ENCODE measurements at regions not wholly inside any gene's neighbourhood (a gene's known extent, or its start where the extent isn't known, plus 50 kb on each side); places are given as distances from the start of the nearest gene placed in this dataset.
"Not testable (repeated sequence)": the region's sequence is repeated elsewhere in the genome, so short reads cannot be mapped to it uniquely, and the experiment has no call there.

GRCh38 chr5:93682471-93683404, 58.7 kb downstream of the POU5F2 start:
- H3K4me1 Mint-ChIP-seq (ENCODE audit: low read depth); H3K4me3 Mint-ChIP-seq; H3K27me3 Mint-ChIP-seq; intact Hi-C loops (cut with micrococcal nuclease); H3K27ac Mint-ChIP-seq; H3K9me3 Mint-ChIP-seq; CTCF ChIA-PET; DNase-seq: not testable (repeated sequence)
- POLR2A ChIA-PET, result interaction anchor here (0.7 kb wide), 1 partner anchor 1560 kb away, joined by 3 read pairs; no protein-coding TSS in a partner anchor
- peaks cover 10% of the 10 kb centered on the region for H3K36me3 Mint-ChIP-seq

- ChIA-PET POLR2A (no interaction called here), CTCF (no interaction called here)
- H3K27ac Mint-ChIP-seq, result no peak overlapping the region
- no peaks in the 10 kb centered on the region for H3K4me1 Mint-ChIP-seq (ENCODE audit: low read depth)
- no peak overlapping the region for H3K4me3 Mint-ChIP-seq
- peaks cover 8% of the 10 kb centered on the region for H3K36me3 Mint-ChIP-seq
- no peaks in the 10 kb centered on the region for H3K9me3 Mint-ChIP-seq
- H3K27me3 Mint-ChIP-seq, result no peaks in the 10 kb centered on the region
- intact Hi-C loops (cut with micrococcal nuclease), result no loop called here
- DNase-seq, result no peak
These were observed 60.0 kb downstream of the POU5F2 start for GRCh38 chr5:93681432-93681831.

GRCh38 chr5:93677359-93677891, 64.0 kb downstream of the POU5F2 start:
- no peak overlapping the region for H3K4me3 Mint-ChIP-seq
- H3K27ac Mint-ChIP-seq, result no peak overlapping the region
- ChIA-PET POLR2A (no interaction called here), CTCF (no interaction called here)
- no peaks in the 10 kb centered on the region for H3K9me3 Mint-ChIP-seq
- intact Hi-C loops (cut with micrococcal nuclease), result no loop called here
- no peaks in the 10 kb centered on the region for H3K4me1 Mint-ChIP-seq (ENCODE audit: low read depth)
- peaks cover 7% of the 10 kb centered on the region for H3K36me3 Mint-ChIP-seq
- DNase-seq, result no peak
- no peaks in the 10 kb centered on the region for H3K27me3 Mint-ChIP-seq

GRCh38 chr5:93676704-93677103, 64.7 kb downstream of the POU5F2 start:
- ChIA-PET CTCF (no interaction called here), POLR2A (no interaction called here)
- no peak overlapping the region for H3K27ac Mint-ChIP-seq
- H3K36me3 Mint-ChIP-seq, result peaks cover 6% of the 10 kb centered on the region
- DNase-seq, result no peak
- H3K4me3 Mint-ChIP-seq, result no peak overlapping the region
- intact Hi-C loops (cut with micrococcal nuclease), result no loop called here
- no peaks in the 10 kb centered on the region for H3K27me3 Mint-ChIP-seq
- H3K4me1 Mint-ChIP-seq (ENCODE audit: low read depth), result no peaks in the 10 kb centered on the region
- H3K9me3 Mint-ChIP-seq, result no peaks in the 10 kb centered on the region

- Mint-ChIP-seq H3K4me3 (no peak overlapping the region), H3K27ac (no peak overlapping the region), H3K27me3 (no peaks in the 10 kb centered on the region), H3K4me1 (ENCODE audit: low read depth) (no peaks in the 10 kb centered on the region), H3K9me3 (no peaks in the 10 kb centered on the region), H3K36me3 (peaks cover 6% of the 10 kb centered on the region)
- DNase-seq, result no peak
- intact Hi-C loops (cut with micrococcal nuclease), result no loop called here
- ChIA-PET POLR2A (no interaction called here), CTCF (no interaction called here)
These were observed 65.6 kb downstream of the POU5F2 start for GRCh38 chr5:93675460-93676450.

- Mint-ChIP-seq H3K27me3 (no peaks in the 10 kb centered on the region), H3K9me3 (no peaks in the 10 kb centered on the region), H3K4me1 (ENCODE audit: low read depth) (no peaks in the 10 kb centered on the region), H3K36me3 (peaks cover 6% of the 10 kb centered on the region), H3K27ac (no peak overlapping the region), H3K4me3 (no peak overlapping the region)
- POLR2A ChIA-PET, result no interaction called here
- DNase-seq, result no peak
- intact Hi-C loops (cut with micrococcal nuclease), result no loop called here
- CTCF ChIA-PET, result interaction anchor here (0.8 kb wide), 1 partner anchor 219 kb away, joined by 3 read pairs; no protein-coding TSS in a partner anchor
These were observed 66.4 kb downstream of the POU5F2 start for GRCh38 chr5:93674866-93675459.

GRCh38 chr5:93674138-93674537, 67.3 kb downstream of the POU5F2 start:
- ChIA-PET CTCF (interaction anchor here (0.8 kb wide), 1 partner anchor 220 kb away, joined by 3 read pairs; no protein-coding TSS in a partner anchor), POLR2A (no interaction called here)
- H3K9me3 Mint-ChIP-seq, result no peaks in the 10 kb centered on the region
- no peak for DNase-seq
- no peaks in the 10 kb centered on the region for H3K27me3 Mint-ChIP-seq
- H3K4me3 Mint-ChIP-seq, result no peak overlapping the region
- intact Hi-C loops (cut with micrococcal nuclease), result no loop called here
- H3K27ac Mint-ChIP-seq, result no peak overlapping the region
- peaks cover 6% of the 10 kb centered on the region for H3K36me3 Mint-ChIP-seq
- H3K4me1 Mint-ChIP-seq (ENCODE audit: low read depth), result no peaks in the 10 kb centered on the region

- ChIA-PET CTCF (no interaction called here), POLR2A (no interaction called here)
- no peak overlapping the region for H3K27ac Mint-ChIP-seq
- no peaks in the 10 kb centered on the region for H3K27me3 Mint-ChIP-seq
- no peak overlapping the region for H3K4me3 Mint-ChIP-seq
- DNase-seq, result no peak
- no peaks in the 10 kb centered on the region for H3K9me3 Mint-ChIP-seq
- intact Hi-C loops (cut with micrococcal nuclease), result no loop called here
- H3K36me3 Mint-ChIP-seq, result peaks cover 6% of the 10 kb centered on the region
- H3K4me1 Mint-ChIP-seq (ENCODE audit: low read depth), result no peaks in the 10 kb centered on the region
These were observed 68.0 kb downstream of the POU5F2 start for GRCh38 chr5:93673316-93673954.

GRCh38 chr5:93665648-93666047, 75.8 kb downstream of the POU5F2 start:
- no peak overlapping the region for H3K27ac Mint-ChIP-seq
- H3K27me3 Mint-ChIP-seq, result no peaks in the 10 kb centered on the region
- H3K4me3 Mint-ChIP-seq, result no peak overlapping the region
- H3K4me1 Mint-ChIP-seq (ENCODE audit: low read depth), result no peaks in the 10 kb centered on the region
- intact Hi-C loops (cut with micrococcal nuclease), result no loop called here
- H3K9me3 Mint-ChIP-seq, result no peaks in the 10 kb centered on the region
- DNase-seq, result no peak
- POLR2A ChIA-PET, result no interaction called here
- CTCF ChIA-PET, result no interaction called here
- H3K36me3 Mint-ChIP-seq, result no peaks in the 10 kb centered on the region

- Mint-ChIP-seq H3K4me1 (ENCODE audit: low read depth) (no peaks in the 10 kb centered on the region), H3K9me3 (no peaks in the 10 kb centered on the region), H3K4me3 (no peak overlapping the region), H3K27me3 (no peaks in the 10 kb centered on the region), H3K36me3 (peaks cover 2% of the 10 kb centered on the region), H3K27ac (no peak overlapping the region)
- POLR2A ChIA-PET, result no interaction called here
- DNase-seq, result no peak
- CTCF ChIA-PET, result no interaction called here
- intact Hi-C loops (cut with micrococcal nuclease), result no loop called here
These were observed 77.7 kb downstream of the NR2F1 start for GRCh38 chr5:93660677-93661076.

- CTCF ChIA-PET, result no interaction called here
- intact Hi-C loops (cut with micrococcal nuclease), result no loop called here
- Mint-ChIP-seq H3K4me1 (ENCODE audit: low read depth) (no peaks in the 10 kb centered on the region), H3K4me3 (no peak overlapping the region), H3K9me3 (no peaks in the 10 kb centered on the region), H3K27me3 (no peaks in the 10 kb centered on the region), H3K36me3 (peaks cover 2% of the 10 kb centered on the region), H3K27ac (no peak overlapping the region)
- POLR2A ChIA-PET, result no interaction called here
- no peak for DNase-seq
These were observed 75.0 kb downstream of the NR2F1 start for GRCh38 chr5:93658044-93658443.

- Mint-ChIP-seq H3K36me3 (peaks cover 2% of the 10 kb centered on the region), H3K9me3 (no peaks in the 10 kb centered on the region), H3K4me3 (no peak overlapping the region), H3K4me1 (ENCODE audit: low read depth) (peaks cover 2% of the 10 kb centered on the region), H3K27me3 (no peaks in the 10 kb centered on the region), H3K27ac (no peak overlapping the region)
- ChIA-PET CTCF (no interaction called here), POLR2A (no interaction called here)
- intact Hi-C loops (cut with micrococcal nuclease), result no loop called here
- no peak for DNase-seq
These were observed 71.7 kb downstream of the NR2F1 start for GRCh38 chr5:93654676-93655075.

All from activated CD4-positive, alpha-beta memory T cell treated with anti-CD3 and anti-CD28 coated beads for 36 hours (primary cell).